Endothelial cell of umbilical vein (primary cell): ENCODE measurements at regions not wholly inside any gene's neighbourhood (a gene's known extent, or its start where the extent isn't known, plus 50 kb on each side); places are given as distances from the start of the nearest gene placed in this dataset.

Experiments
- EZH2 ChIP-seq: IDR thresholded peaks from 2 replicates; pipeline ENCODE4 v1.6.1; 2012; ENCODE audit warnings: borderline replicate concordance, low read depth, mild to moderate bottlenecking, moderate library complexity, low read length, inconsistent platforms; ENCODE audit not compliant: severe bottlenecking
- JUN ChIP-seq: IDR thresholded peaks from 2 replicates; pipeline ENCODE4 v1.6.1; 2011; ENCODE audit warnings: borderline replicate concordance, low read depth; ENCODE audit not compliant: insufficient read length, insufficient read depth
- POLR2A ChIP-seq: IDR thresholded peaks from 2 replicates; pipeline ENCODE4 v1.6.1; 2012; ENCODE audit warnings: low read depth, mild to moderate bottlenecking, control low read depth, low read length
- POLR2AphosphoS5 ChIP-seq: IDR thresholded peaks from 2 replicates; pipeline ENCODE4 v1.6.1; 2012; ENCODE audit warnings: low read depth, mild to moderate bottlenecking, control low read depth, low read length, moderate library complexity; ENCODE audit not compliant: insufficient read depth
- TF ChIP-seq, protein P1 (sequence below), 2 donors: IDR thresholded peaks; 1 replicate in 1 of 2; 2 replicates in 1 of 2; pipeline ENCODE4 v1.5.1; 2011; ENCODE audit warnings: low read length in 2 of 2, mild to moderate bottlenecking in 2 of 2, moderate library complexity in 2 of 2, control low read depth in 1 of 2, inconsistent platforms in 1 of 2, low read depth in 1 of 2; ENCODE audit not compliant: insufficient read depth in 1 of 2; ENCODE audit errors: extremely low read depth in 1 of 2

GRCh38 chr10:53177468-53177867 lies 404.9 kb upstream of the MBL2 start:
- TF ChIP-seq, protein P1, sequence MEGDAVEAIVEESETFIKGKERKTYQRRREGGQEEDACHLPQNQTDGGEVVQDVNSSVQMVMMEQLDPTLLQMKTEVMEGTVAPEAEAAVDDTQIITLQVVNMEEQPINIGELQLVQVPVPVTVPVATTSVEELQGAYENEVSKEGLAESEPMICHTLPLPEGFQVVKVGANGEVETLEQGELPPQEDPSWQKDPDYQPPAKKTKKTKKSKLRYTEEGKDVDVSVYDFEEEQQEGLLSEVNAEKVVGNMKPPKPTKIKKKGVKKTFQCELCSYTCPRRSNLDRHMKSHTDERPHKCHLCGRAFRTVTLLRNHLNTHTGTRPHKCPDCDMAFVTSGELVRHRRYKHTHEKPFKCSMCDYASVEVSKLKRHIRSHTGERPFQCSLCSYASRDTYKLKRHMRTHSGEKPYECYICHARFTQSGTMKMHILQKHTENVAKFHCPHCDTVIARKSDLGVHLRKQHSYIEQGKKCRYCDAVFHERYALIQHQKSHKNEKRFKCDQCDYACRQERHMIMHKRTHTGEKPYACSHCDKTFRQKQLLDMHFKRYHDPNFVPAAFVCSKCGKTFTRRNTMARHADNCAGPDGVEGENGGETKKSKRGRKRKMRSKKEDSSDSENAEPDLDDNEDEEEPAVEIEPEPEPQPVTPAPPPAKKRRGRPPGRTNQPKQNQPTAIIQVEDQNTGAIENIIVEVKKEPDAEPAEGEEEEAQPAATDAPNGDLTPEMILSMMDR (IDR thresholded peaks at IDR 0.05; ENCODE audit: extremely low read depth in 1 of 2, insufficient read depth in 1 of 2, low read depth in 1 of 2, low read length in 2 of 2): no peak
- TF ChIP-seq POLR2AphosphoS5 (no peak), POLR2A (no peak), EZH2 (no peak), JUN (no peak)
